ENCODE measurements at regions not wholly inside any gene's neighbourhood (a gene's known extent, or its start where the extent isn't known, plus 50 kb on each side); places are given as distances from the start of the nearest gene placed in this dataset.
"Not testable (repeated sequence)": the region's sequence is repeated elsewhere in the genome, so short reads cannot be mapped to it uniquely, and the experiment has no call there.

DNA sequence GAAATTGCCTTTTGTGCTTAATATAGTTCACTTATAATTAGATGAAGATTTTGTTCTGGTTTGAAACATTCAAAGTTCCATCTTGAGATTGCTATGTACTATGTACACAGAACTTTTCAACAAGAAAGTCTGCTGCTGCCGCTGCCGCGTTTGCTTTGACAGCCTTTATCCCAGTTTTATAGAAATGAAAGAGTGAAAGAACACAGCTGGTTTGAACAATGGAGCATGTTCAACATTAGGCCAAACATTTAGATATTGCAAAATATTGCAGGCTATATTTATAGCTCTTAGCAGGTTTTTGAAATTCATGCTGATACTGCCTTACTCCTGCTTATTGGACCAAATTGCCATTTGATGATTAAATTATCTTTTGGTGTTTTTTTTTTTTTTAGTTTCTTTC is 299.8 kb upstream of the PRKD1 start:
- Mint-ChIP-seq H3K4me1 (no peaks in the 10 kb centered on the region), H3K27me3 (no peaks in the 10 kb centered on the region), H3K36me3 (ENCODE audit: low read depth) (no peaks in the 10 kb centered on the region), H3K9me3 (no peaks in the 10 kb centered on the region), H3K27ac (no peak overlapping the region), H3K4me3 (no peak overlapping the region)
- intact Hi-C loops (cut with micrococcal nuclease), result no loop called here
- no peak for DNase-seq

DNA sequence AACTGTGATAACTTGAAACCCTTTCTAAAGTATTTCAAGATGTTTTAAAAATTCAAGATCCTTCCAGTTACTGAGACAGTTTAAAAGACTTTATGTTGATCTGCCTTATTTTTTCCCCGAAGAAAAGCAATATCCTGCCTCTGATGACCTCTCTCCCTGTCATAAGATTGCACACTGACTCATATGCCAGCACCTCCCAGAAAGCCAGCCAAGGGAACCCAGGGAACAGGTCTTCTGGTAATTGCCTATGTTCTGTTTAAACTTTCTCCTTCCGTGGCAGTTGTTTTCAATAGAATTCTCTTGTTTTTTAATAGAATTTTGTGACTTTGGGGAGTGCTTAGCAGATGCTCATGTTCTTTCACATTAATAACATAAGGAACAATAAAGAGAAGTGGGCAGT is 300.2 kb upstream of the PRKD1 start:
- H3K27ac Mint-ChIP-seq, result no peak overlapping the region
- H3K4me3 Mint-ChIP-seq, result no peak overlapping the region
- no peak for DNase-seq
- no peaks in the 10 kb centered on the region for H3K4me1 Mint-ChIP-seq
- no peaks in the 10 kb centered on the region for H3K9me3 Mint-ChIP-seq
- H3K36me3 Mint-ChIP-seq (ENCODE audit: low read depth), result no peaks in the 10 kb centered on the region
- intact Hi-C loops (cut with micrococcal nuclease), result no loop called here
- H3K27me3 Mint-ChIP-seq, result no peaks in the 10 kb centered on the region

DNA sequence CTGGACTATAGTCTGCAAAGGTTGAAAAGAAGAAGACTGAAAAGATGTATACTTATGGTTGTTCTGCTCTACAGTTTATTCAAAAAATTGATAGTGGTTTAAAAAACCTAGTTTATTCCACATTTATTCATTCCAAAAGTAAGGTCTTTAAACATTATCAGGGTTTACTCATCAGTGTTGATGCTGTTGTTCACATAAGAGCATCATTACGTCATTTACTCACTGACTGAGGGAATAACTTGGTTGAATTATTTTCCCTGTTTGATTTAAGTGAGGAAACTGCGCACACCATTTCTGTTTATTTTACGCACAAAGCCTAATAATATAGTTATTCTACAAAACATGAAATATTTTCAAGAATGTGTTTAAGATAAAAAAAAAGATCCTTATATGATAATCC is 303.1 kb upstream of the PRKD1 start:
- peaks cover 3% of the 10 kb centered on the region for H3K9me3 Mint-ChIP-seq
- H3K27ac Mint-ChIP-seq, result no peak overlapping the region
- H3K4me1 Mint-ChIP-seq, result no peaks in the 10 kb centered on the region
- no peak for DNase-seq
- H3K36me3 Mint-ChIP-seq (ENCODE audit: low read depth), result no peaks in the 10 kb centered on the region
- H3K27me3 Mint-ChIP-seq, result no peaks in the 10 kb centered on the region
- H3K4me3 Mint-ChIP-seq, result no peak overlapping the region
- intact Hi-C loops (cut with micrococcal nuclease), result no loop called here

DNA sequence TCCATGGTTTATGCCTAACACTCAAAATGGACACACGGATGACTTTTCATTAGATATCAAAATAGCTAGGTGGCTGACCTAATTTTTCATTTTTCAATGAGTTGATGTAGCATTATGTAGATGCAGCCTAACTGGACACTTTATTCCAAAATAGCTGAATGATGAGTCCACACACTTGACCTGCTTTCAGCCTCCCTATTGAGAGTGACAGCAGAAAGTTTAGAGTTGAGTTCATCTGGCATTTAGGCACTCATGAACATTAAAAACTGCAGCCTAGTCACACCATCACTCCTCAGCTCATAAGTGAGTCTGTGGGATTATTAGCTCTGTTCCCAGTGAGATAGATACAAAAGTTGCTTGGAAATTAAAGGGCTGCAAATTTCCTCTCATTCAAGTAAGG is 307.3 kb upstream of the PRKD1 start:
- no peak for DNase-seq
- Mint-ChIP-seq H3K4me3 (no peak overlapping the region), H3K4me1 (no peaks in the 10 kb centered on the region), H3K36me3 (ENCODE audit: low read depth) (no peaks in the 10 kb centered on the region), H3K27ac (no peak overlapping the region), H3K27me3 (no peaks in the 10 kb centered on the region), H3K9me3 (peaks cover 3% of the 10 kb centered on the region)
- intact Hi-C loops (cut with micrococcal nuclease), result no loop called here

DNA sequence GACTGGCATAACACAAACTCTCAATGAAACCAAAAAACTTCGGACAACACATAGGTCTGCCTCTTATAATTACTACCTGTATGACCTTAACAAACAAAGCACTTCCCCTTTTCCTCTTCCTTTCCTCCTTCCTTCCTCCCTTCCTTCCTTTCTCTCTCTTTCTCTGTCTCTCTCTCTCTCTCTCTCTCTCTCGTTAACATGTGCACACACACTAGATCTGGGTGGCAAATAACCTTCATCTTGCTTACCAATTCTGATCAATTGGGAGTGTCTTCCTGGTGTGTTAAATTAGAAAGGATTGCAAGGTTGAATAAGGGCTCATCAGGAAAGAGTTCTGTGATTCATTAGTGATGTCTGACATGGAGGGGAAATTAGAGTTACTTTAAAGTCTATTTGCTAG is 307.8 kb upstream of the PRKD1 start:
- intact Hi-C loops (cut with micrococcal nuclease), result no loop called here
- no peak overlapping the region for H3K27ac Mint-ChIP-seq
- peaks cover 3% of the 10 kb centered on the region for H3K9me3 Mint-ChIP-seq
- H3K4me3 Mint-ChIP-seq, result no peak overlapping the region
- no peaks in the 10 kb centered on the region for H3K4me1 Mint-ChIP-seq
- H3K27me3 Mint-ChIP-seq, result no peaks in the 10 kb centered on the region
- H3K36me3 Mint-ChIP-seq (ENCODE audit: low read depth), result no peaks in the 10 kb centered on the region
- no peak for DNase-seq

DNA sequence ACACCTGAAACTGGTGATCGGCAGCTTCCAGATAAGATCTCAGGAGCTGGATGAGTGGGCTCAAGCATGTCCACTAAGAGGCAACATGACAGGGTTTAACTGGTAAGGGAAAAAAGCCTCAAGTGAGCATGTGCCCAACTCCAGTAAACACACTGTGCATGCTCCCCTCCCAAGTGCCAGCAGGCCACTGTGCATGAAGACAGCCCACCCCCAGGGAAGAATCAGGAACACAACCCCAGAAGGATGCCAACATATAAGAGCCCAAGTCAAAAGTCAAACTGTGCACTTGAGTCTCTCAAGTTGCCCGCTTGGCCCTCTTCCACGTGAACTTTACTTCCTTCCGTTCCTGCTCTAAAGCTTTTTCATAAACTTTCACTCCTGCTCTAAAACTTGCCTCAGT is 311.3 kb upstream of the PRKD1 start:
- Mint-ChIP-seq H3K27ac (no peak overlapping the region), H3K4me1 (no peaks in the 10 kb centered on the region), H3K4me3 (no peak overlapping the region), H3K36me3 (ENCODE audit: low read depth) (no peaks in the 10 kb centered on the region), H3K9me3 (peaks cover 3% of the 10 kb centered on the region), H3K27me3 (no peaks in the 10 kb centered on the region)
- intact Hi-C loops (cut with micrococcal nuclease), result no loop called here
- DNase-seq, result no peak

DNA sequence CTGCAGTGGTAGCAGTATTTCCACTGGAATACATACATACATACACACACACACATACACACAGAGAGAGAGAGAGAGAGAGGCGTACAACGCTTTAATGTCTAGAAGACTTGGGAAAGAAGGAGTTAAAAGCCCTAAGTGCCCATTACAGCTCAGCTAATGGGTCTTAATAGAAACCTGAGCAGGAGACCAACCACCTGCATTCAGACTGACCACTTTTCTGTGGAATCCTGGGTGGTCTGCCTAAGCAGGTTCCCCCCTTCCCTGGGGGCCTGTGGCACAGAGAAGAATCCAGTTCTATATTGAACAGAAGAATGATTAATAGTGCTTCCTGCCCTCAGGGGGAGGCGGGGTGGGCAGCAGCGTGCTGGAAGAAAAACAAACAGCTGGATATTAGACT is 312.4 kb upstream of the PRKD1 start:
- Mint-ChIP-seq H3K27me3 (no peaks in the 10 kb centered on the region), H3K4me3 (no peak overlapping the region), H3K9me3 (no peaks in the 10 kb centered on the region), H3K36me3 (ENCODE audit: low read depth) (no peaks in the 10 kb centered on the region), H3K4me1 (no peaks in the 10 kb centered on the region), H3K27ac (no peak overlapping the region)
- intact Hi-C loops (cut with micrococcal nuclease), result no loop called here
- DNase-seq, result no peak

DNA sequence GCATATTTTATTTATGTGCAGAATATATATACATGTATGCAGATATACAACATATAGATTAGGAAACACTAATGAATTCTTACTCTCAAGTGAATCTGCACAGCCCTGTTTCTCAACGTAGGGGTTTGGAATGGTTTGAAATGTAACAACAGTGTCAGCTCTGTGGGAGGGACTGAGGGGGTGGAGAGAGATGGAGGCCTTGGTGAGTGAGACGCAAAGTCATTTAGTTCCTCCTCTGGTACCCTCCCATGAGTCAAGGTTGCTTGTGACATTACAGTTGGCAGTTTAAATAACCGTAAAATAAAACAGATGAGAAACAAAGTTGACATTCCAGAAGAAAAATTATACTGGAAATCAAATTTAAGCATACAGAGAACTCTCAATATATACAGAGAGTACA is 313.0 kb upstream of the PRKD1 start:
- H3K27me3 Mint-ChIP-seq, result no peaks in the 10 kb centered on the region
- no peaks in the 10 kb centered on the region for H3K9me3 Mint-ChIP-seq
- no peak for DNase-seq
- no peaks in the 10 kb centered on the region for H3K36me3 Mint-ChIP-seq (ENCODE audit: low read depth)
- no peak overlapping the region for H3K27ac Mint-ChIP-seq
- no peaks in the 10 kb centered on the region for H3K4me1 Mint-ChIP-seq
- intact Hi-C loops (cut with micrococcal nuclease), result no loop called here
- H3K4me3 Mint-ChIP-seq, result no peak overlapping the region

DNA sequence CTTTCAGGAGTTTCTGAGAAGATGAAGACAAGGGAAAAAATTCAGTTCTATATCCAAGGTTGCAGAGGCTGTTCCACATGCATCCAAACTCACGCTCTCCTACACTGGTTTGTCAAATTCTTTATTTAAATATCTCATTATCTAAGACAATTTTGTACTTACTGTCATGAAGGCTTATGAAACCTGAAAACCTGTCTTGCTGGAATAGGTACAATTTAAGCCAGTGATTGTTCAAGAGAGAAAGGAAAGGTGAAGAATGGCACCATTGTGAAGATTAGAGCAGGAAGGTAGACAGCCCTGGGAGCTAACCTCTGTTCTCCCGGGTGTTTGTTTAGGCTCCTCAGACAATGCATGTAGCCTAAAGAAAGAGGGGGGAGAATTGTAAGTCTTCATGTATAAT is 315.1 kb upstream of the PRKD1 start:
- intact Hi-C loops (cut with micrococcal nuclease), result no loop called here

DNA sequence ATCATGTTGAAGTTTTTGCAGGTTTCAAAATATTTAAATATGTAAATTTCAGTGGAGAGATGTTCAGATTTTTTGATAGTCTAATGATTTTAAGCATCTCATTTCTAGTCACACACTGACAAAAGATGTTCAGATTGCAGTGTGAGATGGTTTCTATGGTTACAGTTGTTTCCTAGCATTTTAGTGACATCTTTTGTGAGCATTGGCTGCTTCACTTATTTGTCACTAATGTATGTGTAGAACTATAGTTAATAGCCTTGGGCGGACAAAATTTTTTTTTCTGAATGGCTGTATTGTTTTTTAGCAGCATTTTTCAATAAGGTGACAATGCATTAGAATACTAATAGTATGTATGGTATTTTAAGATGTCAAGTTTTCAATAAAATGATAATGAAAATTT is 315.6 kb upstream of the PRKD1 start:
- no peaks in the 10 kb centered on the region for H3K27me3 Mint-ChIP-seq
- DNase-seq, result no peak
- intact Hi-C loops (cut with micrococcal nuclease), result no loop called here
- no peaks in the 10 kb centered on the region for H3K36me3 Mint-ChIP-seq (ENCODE audit: low read depth)
- H3K9me3 Mint-ChIP-seq, result no peaks in the 10 kb centered on the region
- no peak overlapping the region for H3K27ac Mint-ChIP-seq
- no peak overlapping the region for H3K4me3 Mint-ChIP-seq
- no peaks in the 10 kb centered on the region for H3K4me1 Mint-ChIP-seq

More for the DNA sequence above, 315.1 kb upstream of the PRKD1 start:
- Mint-ChIP-seq H3K9me3 (no peaks in the 10 kb centered on the region), H3K27me3 (no peaks in the 10 kb centered on the region), H3K4me1 (no peaks in the 10 kb centered on the region), H3K4me3 (no peak overlapping the region), H3K36me3 (ENCODE audit: low read depth) (no peaks in the 10 kb centered on the region), H3K27ac (no peak overlapping the region)
- DNase-seq, result no peak

DNA sequence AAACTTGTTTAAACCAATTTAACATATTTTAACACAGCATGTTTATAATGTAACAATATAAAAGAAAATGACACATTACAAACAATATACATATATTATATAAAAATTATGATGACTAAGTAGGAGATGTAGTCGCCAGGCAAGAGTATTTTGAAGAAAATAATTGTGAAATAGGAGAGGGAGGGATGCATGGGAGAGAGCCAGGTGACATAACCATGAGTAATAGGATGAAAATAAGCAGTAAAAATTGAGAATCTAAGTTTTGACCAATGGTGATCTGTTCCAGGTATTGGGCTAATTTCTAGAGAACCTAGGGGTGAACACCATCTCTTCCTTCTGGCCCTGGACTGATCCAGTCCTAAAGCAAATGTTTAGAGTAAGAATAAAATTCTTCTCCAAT is 315.2 kb upstream of the G2E3 start:
- Mint-ChIP-seq H3K27me3 (no peaks in the 10 kb centered on the region), H3K9me3 (no peaks in the 10 kb centered on the region), H3K4me3 (no peak overlapping the region), H3K27ac (no peak overlapping the region), H3K4me1 (no peaks in the 10 kb centered on the region), H3K36me3 (ENCODE audit: low read depth) (no peaks in the 10 kb centered on the region)
- intact Hi-C loops (cut with micrococcal nuclease), result no loop called here
- DNase-seq, result no peak

DNA sequence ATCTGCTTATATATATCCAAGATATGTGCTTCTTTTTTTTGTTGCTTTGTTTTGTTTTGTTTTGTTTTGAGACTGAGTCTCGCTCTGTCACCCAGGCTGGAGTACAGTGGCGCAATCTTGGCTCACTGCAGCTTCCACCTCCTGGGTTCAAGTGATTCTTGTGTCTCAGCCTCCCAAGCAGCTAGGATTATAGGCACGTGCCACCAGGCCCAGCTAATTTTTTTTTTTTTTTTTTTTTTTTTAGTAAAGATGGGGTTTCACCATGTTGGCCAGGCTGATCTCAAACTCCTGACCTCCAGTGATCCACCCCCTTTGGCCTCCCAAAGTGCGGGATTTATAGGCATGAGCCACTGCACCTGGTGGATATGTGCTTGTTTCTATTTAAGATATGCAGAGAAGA is 314.6 kb upstream of the G2E3 start:
- H3K9me3 Mint-ChIP-seq; DNase-seq; H3K4me3 Mint-ChIP-seq; H3K4me1 Mint-ChIP-seq; H3K27me3 Mint-ChIP-seq; intact Hi-C loops (cut with micrococcal nuclease); H3K36me3 Mint-ChIP-seq (ENCODE audit: low read depth); H3K27ac Mint-ChIP-seq: not testable (repeated sequence)

DNA sequence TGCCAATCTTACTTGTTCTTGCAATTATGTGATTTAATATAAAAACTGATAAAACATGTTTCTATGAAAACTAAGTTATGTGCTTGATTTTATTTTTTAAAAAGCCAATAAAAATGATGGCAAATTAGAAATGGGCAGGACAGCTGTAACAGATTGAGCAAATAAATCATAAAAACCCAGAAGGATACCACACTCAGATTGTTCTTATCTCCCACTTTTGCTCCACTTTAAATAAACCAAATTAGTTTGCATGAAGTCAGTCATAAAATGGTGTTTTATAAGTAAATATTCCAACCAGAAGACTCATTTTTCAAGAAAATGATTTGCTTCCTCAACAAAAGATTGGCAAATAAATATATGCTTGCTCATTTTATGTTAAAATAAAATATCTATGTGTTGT is 307.9 kb upstream of the G2E3 start:
- DNase-seq, result no peak
- Mint-ChIP-seq H3K27ac (no peak overlapping the region), H3K4me1 (no peaks in the 10 kb centered on the region), H3K27me3 (no peaks in the 10 kb centered on the region), H3K36me3 (ENCODE audit: low read depth) (no peaks in the 10 kb centered on the region), H3K9me3 (no peaks in the 10 kb centered on the region), H3K4me3 (no peak overlapping the region)
- intact Hi-C loops (cut with micrococcal nuclease), result no loop called here

DNA sequence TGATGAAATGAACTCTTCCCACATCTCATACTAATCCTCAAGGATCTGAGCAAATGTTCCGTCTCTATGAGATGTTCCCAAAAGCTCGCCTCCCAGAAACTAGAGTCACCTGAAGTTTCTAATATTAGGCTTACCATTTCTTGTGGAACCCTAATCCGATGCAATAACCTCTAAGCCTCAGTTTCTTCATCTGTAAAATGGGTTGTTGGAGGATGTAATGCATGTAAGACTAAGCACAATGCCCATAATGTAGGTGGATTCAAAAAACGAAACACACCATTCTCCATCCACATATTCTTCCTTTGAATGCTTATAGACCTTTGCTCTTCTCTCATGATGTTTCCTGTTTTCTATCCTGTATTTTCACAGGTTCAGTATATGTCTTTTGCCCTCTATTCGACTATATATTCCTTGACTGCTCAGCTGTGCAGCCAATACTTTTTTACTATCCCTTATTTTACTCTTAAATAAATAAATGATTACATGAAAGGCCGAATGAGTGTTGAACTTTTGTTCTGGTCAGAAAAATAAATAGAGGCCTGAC is 307.3 kb upstream of the G2E3 start:
- Mint-ChIP-seq H3K27me3 (no peaks in the 10 kb centered on the region), H3K27ac (no peak overlapping the region), H3K4me3 (no peak overlapping the region), H3K36me3 (ENCODE audit: low read depth) (no peaks in the 10 kb centered on the region), H3K4me1 (no peaks in the 10 kb centered on the region), H3K9me3 (no peaks in the 10 kb centered on the region)
- no peak for DNase-seq
- intact Hi-C loops (cut with micrococcal nuclease), result no loop called here

DNA sequence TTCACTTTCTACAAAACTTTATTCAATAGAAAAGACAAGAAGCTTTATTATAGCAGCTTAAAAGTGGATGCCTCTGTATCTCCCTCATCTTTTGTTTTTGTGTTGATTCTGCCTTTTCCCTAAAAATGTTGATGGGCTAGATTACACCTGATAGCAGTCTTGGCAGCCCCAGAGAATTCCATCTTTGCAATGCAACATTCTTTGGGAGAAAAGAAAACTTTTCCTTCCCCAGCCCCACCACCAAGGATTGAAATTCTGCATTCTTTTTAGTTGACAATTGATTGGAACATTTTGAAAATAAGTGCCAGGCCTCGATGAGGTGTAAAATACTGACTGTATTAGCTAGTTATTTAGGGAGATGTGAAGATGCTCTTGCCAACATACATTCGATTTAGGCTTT is 306.8 kb upstream of the G2E3 start:
- H3K4me3 Mint-ChIP-seq, result no peak overlapping the region
- no peaks in the 10 kb centered on the region for H3K9me3 Mint-ChIP-seq
- H3K27me3 Mint-ChIP-seq, result no peaks in the 10 kb centered on the region
- intact Hi-C loops (cut with micrococcal nuclease), result no loop called here
- no peaks in the 10 kb centered on the region for H3K36me3 Mint-ChIP-seq (ENCODE audit: low read depth)
- DNase-seq, result no peak
- no peak overlapping the region for H3K27ac Mint-ChIP-seq
- H3K4me1 Mint-ChIP-seq, result no peaks in the 10 kb centered on the region
